ENCODE measurements at regions not wholly inside any gene's neighbourhood (a gene's known extent, or its start where the extent isn't known, plus 50 kb on each side); places are given as distances from the start of the nearest gene placed in this dataset.

- no peaks in the 10 kb centered on the region for H3K27me3 ChIP-seq (ENCODE audit: control insufficient read depth in 3 of 3, insufficient read depth in 3 of 3, low read length in 3 of 3)
- H3K9me3 ChIP-seq (ENCODE audit: control insufficient read depth in 3 of 3, low read length in 3 of 3) = no peaks in the 10 kb centered on the region
- H3K9ac ChIP-seq (ENCODE audit: low read depth in 1 of 3, low read length in 3 of 3) = no peak overlapping the region
- no peak overlapping the region for H3K4me3 ChIP-seq (ENCODE audit: low read length in 3 of 3)
- no peak overlapping the region for H3K27ac ChIP-seq (ENCODE audit: low read depth, low read length)
- no peaks in the 10 kb centered on the region for H3K36me3 ChIP-seq (ENCODE audit: control insufficient read depth in 3 of 3, insufficient read depth in 3 of 3, low read length in 3 of 3)
- H3K4me1 ChIP-seq (ENCODE audit: control insufficient read depth in 3 of 3, insufficient read depth in 3 of 3, low read length in 3 of 3) = no peaks in the 10 kb centered on the region
Observed at GRCh38 chr3:189494632-189495031, 136.6 kb upstream of the TP63 start.

GRCh38 chr3:189496375-189497138 is 134.6 kb upstream of the TP63 start:
- Histone ChIP-seq H3K36me3 (ENCODE audit: control insufficient read depth in 3 of 3, insufficient read depth in 3 of 3, low read length in 3 of 3) (no peaks in the 10 kb centered on the region), H3K27ac (ENCODE audit: low read depth, low read length) (no peak overlapping the region), H3K9me3 (ENCODE audit: control insufficient read depth in 3 of 3, low read length in 3 of 3) (no peaks in the 10 kb centered on the region), H3K27me3 (ENCODE audit: control insufficient read depth in 3 of 3, insufficient read depth in 3 of 3, low read length in 3 of 3) (no peaks in the 10 kb centered on the region), H3K9ac (ENCODE audit: low read depth in 1 of 3, low read length in 3 of 3) (no peak overlapping the region), H3K4me3 (ENCODE audit: low read length in 3 of 3) (no peak overlapping the region), H3K4me1 (ENCODE audit: control insufficient read depth in 3 of 3, insufficient read depth in 3 of 3, low read length in 3 of 3) (no peaks in the 10 kb centered on the region)

- H3K27me3 ChIP-seq (ENCODE audit: control insufficient read depth in 3 of 3, insufficient read depth in 3 of 3, low read length in 3 of 3) = no peaks in the 10 kb centered on the region
- H3K9ac ChIP-seq (ENCODE audit: low read depth in 1 of 3, low read length in 3 of 3) = no peak overlapping the region
- H3K4me3 ChIP-seq (ENCODE audit: low read length in 3 of 3) = no peak overlapping the region
- H3K4me1 ChIP-seq (ENCODE audit: control insufficient read depth in 3 of 3, insufficient read depth in 3 of 3, low read length in 3 of 3) = no peaks in the 10 kb centered on the region
- no peak overlapping the region for H3K27ac ChIP-seq (ENCODE audit: low read depth, low read length)
- no peaks in the 10 kb centered on the region for H3K9me3 ChIP-seq (ENCODE audit: control insufficient read depth in 3 of 3, low read length in 3 of 3)
- H3K36me3 ChIP-seq (ENCODE audit: control insufficient read depth in 3 of 3, insufficient read depth in 3 of 3, low read length in 3 of 3) = no peaks in the 10 kb centered on the region
Observed at GRCh38 chr3:189498995-189499704, 132.0 kb upstream of the TP63 start.

- no peaks in the 10 kb centered on the region for H3K4me1 ChIP-seq (ENCODE audit: control insufficient read depth in 3 of 3, insufficient read depth in 3 of 3, low read length in 3 of 3)
- H3K36me3 ChIP-seq (ENCODE audit: control insufficient read depth in 3 of 3, insufficient read depth in 3 of 3, low read length in 3 of 3) = no peaks in the 10 kb centered on the region
- no peak overlapping the region for H3K9ac ChIP-seq (ENCODE audit: low read depth in 1 of 3, low read length in 3 of 3)
- H3K27ac ChIP-seq (ENCODE audit: low read depth, low read length) = peak overlapping the region; percentile 23
- H3K4me3 ChIP-seq (ENCODE audit: low read length in 3 of 3) = no peak overlapping the region
- no peaks in the 10 kb centered on the region for H3K27me3 ChIP-seq (ENCODE audit: control insufficient read depth in 3 of 3, insufficient read depth in 3 of 3, low read length in 3 of 3)
- H3K9me3 ChIP-seq (ENCODE audit: control insufficient read depth in 3 of 3, low read length in 3 of 3) = no peaks in the 10 kb centered on the region
Observed at GRCh38 chr3:189500299-189500698, 130.9 kb upstream of the TP63 start.

- Histone ChIP-seq H3K9me3 (ENCODE audit: control insufficient read depth in 3 of 3, low read length in 3 of 3) (no peaks in the 10 kb centered on the region), H3K36me3 (ENCODE audit: control insufficient read depth in 3 of 3, insufficient read depth in 3 of 3, low read length in 3 of 3) (no peaks in the 10 kb centered on the region), H3K4me1 (ENCODE audit: control insufficient read depth in 3 of 3, insufficient read depth in 3 of 3, low read length in 3 of 3) (no peaks in the 10 kb centered on the region), H3K27ac (ENCODE audit: low read depth, low read length) (peak overlapping the region; percentile 23), H3K9ac (ENCODE audit: low read depth in 1 of 3, low read length in 3 of 3) (no peak overlapping the region), H3K4me3 (ENCODE audit: low read length in 3 of 3) (no peak overlapping the region), H3K27me3 (ENCODE audit: control insufficient read depth in 3 of 3, insufficient read depth in 3 of 3, low read length in 3 of 3) (no peaks in the 10 kb centered on the region)
Observed at GRCh38 chr3:189500798-189501495, 130.2 kb upstream of the TP63 start.

GRCh38 chr3:189502256-189502655 is 128.9 kb upstream of the TP63 start:
- H3K9me3 ChIP-seq (ENCODE audit: control insufficient read depth in 3 of 3, low read length in 3 of 3) = no peaks in the 10 kb centered on the region
- H3K36me3 ChIP-seq (ENCODE audit: control insufficient read depth in 3 of 3, insufficient read depth in 3 of 3, low read length in 3 of 3) = no peaks in the 10 kb centered on the region
- no peak overlapping the region for H3K4me3 ChIP-seq (ENCODE audit: low read length in 3 of 3)
- H3K27ac ChIP-seq (ENCODE audit: low read depth, low read length) = no peak overlapping the region
- no peaks in the 10 kb centered on the region for H3K4me1 ChIP-seq (ENCODE audit: control insufficient read depth in 3 of 3, insufficient read depth in 3 of 3, low read length in 3 of 3)
- H3K9ac ChIP-seq (ENCODE audit: low read depth in 1 of 3, low read length in 3 of 3) = no peak overlapping the region
- no peaks in the 10 kb centered on the region for H3K27me3 ChIP-seq (ENCODE audit: control insufficient read depth in 3 of 3, insufficient read depth in 3 of 3, low read length in 3 of 3)

GRCh38 chr3:189502676-189503257 is 128.4 kb upstream of the TP63 start:
- Histone ChIP-seq H3K4me1 (ENCODE audit: control insufficient read depth in 3 of 3, insufficient read depth in 3 of 3, low read length in 3 of 3) (no peaks in the 10 kb centered on the region), H3K9ac (ENCODE audit: low read depth in 1 of 3, low read length in 3 of 3) (no peak overlapping the region), H3K4me3 (ENCODE audit: low read length in 3 of 3) (no peak overlapping the region), H3K36me3 (ENCODE audit: control insufficient read depth in 3 of 3, insufficient read depth in 3 of 3, low read length in 3 of 3) (no peaks in the 10 kb centered on the region), H3K27ac (ENCODE audit: low read depth, low read length) (no peak overlapping the region), H3K9me3 (ENCODE audit: control insufficient read depth in 3 of 3, low read length in 3 of 3) (no peaks in the 10 kb centered on the region), H3K27me3 (ENCODE audit: control insufficient read depth in 3 of 3, insufficient read depth in 3 of 3, low read length in 3 of 3) (no peaks in the 10 kb centered on the region)

- Histone ChIP-seq H3K4me3 (ENCODE audit: low read length in 3 of 3) (no peak overlapping the region), H3K36me3 (ENCODE audit: control insufficient read depth in 3 of 3, insufficient read depth in 3 of 3, low read length in 3 of 3) (no peaks in the 10 kb centered on the region), H3K9me3 (ENCODE audit: control insufficient read depth in 3 of 3, low read length in 3 of 3) (no peaks in the 10 kb centered on the region), H3K4me1 (ENCODE audit: control insufficient read depth in 3 of 3, insufficient read depth in 3 of 3, low read length in 3 of 3) (peaks cover 0 to 9% (median 8%) of the 10 kb centered on the region in 3 donors), H3K9ac (ENCODE audit: low read depth in 1 of 3, low read length in 3 of 3) (no peak overlapping the region), H3K27me3 (ENCODE audit: control insufficient read depth in 3 of 3, insufficient read depth in 3 of 3, low read length in 3 of 3) (no peaks in the 10 kb centered on the region), H3K27ac (ENCODE audit: low read depth, low read length) (no peak overlapping the region)
Observed at GRCh38 chr3:189507856-189508255, 123.3 kb upstream of the TP63 start.

- Histone ChIP-seq H3K9ac (ENCODE audit: low read depth in 1 of 3, low read length in 3 of 3) (no peak overlapping the region), H3K9me3 (ENCODE audit: control insufficient read depth in 3 of 3, low read length in 3 of 3) (no peaks in the 10 kb centered on the region), H3K36me3 (ENCODE audit: control insufficient read depth in 3 of 3, insufficient read depth in 3 of 3, low read length in 3 of 3) (no peaks in the 10 kb centered on the region), H3K4me3 (ENCODE audit: low read length in 3 of 3) (no peak overlapping the region), H3K27me3 (ENCODE audit: control insufficient read depth in 3 of 3, insufficient read depth in 3 of 3, low read length in 3 of 3) (no peaks in the 10 kb centered on the region), H3K4me1 (ENCODE audit: control insufficient read depth in 3 of 3, insufficient read depth in 3 of 3, low read length in 3 of 3) (peaks cover 0 to 9% (median 8%) of the 10 kb centered on the region in 3 donors), H3K27ac (ENCODE audit: low read depth, low read length) (no peak overlapping the region)
Observed at GRCh38 chr3:189508784-189509501, 122.2 kb upstream of the TP63 start.
